CD4-positive, alpha-beta T cell treated with Interleukin-4 for 1 hour (primary cell): ENCODE measurements at regions not wholly inside any gene's neighbourhood (a gene's known extent, or its start where the extent isn't known, plus 50 kb on each side); places are given as distances from the start of the nearest gene placed in this dataset.

Experiments
- DNase-seq, 2 donors: peaks; one replicate each; pipeline ENCODE4 v3.0.0-alpha.2; 2020 to 2022

- DNase-seq, result no peak
These were observed 345.6 kb upstream of the ACTBL2 start for GRCh38 chr5:57828221-57828620.

GRCh38 chr5:57825031-57825686 lies 342.5 kb upstream of the ACTBL2 start:
- DNase-seq, result no peak

GRCh38 chr5:57824623-57825022 lies 342.0 kb upstream of the ACTBL2 start:
- no peak for DNase-seq

DNA sequence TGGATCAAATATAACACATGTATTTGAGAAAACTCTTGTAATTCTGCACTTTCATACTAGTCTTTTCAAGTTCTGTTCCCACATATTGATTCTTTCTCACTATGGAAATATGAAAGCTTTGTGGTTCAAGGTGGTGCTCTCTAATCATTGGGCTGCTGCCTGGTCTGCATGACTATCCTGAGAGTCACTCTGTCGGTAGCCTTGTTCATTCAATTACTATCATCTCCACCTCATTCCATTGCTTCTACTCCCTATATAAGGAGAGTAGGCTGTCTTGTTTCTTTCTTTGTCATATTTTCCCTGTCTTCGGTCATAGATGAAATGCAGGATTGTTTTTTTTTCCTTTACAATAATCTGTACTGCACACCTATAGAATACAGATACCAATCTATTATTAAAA lies 341.4 kb upstream of the ACTBL2 start:
- DNase-seq, result no peak

- no peak for DNase-seq
These were observed 340.0 kb upstream of the ACTBL2 start for GRCh38 chr5:57822651-57823050.

DNA sequence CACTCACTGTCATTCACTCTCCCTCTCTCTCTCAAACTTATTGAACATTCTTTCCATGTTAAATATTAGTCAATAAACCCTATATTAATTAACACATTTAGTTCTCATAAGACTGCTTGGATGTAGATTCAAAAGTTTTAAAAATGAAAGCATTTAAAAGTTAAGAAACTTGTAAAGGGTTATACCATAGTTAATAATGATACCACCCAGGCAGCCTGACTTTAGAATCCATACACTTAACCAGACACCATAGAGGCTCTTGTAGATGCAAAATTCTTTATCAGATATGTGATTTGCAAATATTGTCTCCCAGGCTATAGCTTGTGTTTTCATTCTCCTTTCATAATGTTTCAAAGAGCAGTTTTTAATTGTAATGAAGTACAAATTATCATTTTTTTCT lies 335.8 kb upstream of the ACTBL2 start:
- DNase-seq, result no peak

DNA sequence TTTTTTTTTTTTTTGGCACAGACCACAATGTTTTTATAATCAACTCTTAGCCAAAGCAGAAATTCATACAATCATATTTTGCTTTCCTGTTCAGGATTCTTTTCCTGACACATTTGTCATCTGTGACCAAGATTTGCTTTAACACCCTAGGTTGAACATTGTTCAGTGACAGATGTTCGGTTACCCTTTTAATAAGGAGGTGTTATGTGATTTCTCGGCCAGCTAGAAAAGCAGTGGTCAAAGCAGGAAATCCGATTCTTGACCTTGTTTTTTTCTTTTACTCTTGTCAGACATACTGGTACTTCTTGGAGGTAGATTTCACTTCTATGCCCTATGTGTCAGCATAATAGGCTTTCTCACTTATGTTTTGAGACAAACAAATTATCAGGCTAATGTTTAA lies 335.3 kb upstream of the ACTBL2 start:
- DNase-seq, result no peak

DNA sequence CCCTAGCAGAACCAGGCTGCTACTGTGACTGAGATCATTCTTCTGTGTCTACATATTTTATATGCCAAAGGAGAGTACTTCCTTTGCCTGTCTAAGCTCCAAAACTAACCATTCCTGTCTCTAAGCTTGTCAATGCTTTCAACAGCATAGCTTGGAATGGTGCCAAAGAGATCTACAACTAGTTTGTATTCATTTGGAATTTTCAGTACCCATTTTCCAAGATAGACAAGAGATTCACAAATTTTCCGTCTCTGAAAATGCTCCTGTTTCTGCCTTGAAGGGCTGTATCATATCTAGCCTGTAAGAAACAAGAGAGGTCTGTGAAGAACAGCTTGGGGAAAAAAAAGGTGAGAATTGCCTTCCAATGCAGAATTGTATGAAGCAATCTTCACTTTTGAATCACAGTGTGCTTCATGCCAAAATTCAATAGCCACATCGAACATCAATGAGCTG lies 334.4 kb upstream of the ACTBL2 start:
- DNase-seq, result no peak

DNA sequence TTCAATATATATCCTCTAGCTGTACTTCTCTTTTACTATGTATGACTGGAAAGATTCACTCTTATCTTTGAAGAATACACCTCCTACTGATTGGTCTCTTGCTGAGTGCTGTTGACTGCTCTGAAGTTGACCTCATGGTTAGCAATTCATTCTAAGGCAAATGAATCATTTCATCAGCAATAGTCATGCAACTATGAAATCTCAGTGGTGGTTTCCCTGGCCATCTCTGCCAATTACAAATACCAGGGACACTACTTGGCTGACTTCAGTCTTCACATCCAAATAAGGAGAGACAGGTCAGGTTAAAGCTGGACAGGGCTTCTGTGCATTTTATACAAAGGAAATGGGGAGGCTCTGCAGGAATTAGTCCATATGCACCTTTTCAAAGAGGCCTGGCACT lies 333.5 kb upstream of the ACTBL2 start:
- no peak for DNase-seq

DNA sequence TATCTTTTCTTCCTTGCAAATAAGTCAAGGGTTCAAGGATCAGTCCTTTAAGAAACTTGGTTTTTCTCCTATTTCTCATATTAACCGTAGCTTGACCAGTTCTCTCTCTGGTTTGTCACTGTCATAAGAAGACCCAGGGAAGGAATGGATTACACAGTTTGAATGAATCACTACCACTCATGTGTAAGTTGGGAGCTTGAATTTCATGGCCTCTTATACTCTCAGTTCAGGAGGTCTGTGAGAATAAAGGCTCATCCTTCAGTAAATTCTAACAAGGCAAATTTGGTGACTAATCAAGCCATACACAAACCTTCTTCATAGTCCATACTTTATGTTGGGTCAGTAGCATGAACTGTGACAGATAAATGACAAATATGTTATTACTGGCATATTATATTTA lies 323.1 kb upstream of the ACTBL2 start:
- DNase-seq, result no peak

DNA sequence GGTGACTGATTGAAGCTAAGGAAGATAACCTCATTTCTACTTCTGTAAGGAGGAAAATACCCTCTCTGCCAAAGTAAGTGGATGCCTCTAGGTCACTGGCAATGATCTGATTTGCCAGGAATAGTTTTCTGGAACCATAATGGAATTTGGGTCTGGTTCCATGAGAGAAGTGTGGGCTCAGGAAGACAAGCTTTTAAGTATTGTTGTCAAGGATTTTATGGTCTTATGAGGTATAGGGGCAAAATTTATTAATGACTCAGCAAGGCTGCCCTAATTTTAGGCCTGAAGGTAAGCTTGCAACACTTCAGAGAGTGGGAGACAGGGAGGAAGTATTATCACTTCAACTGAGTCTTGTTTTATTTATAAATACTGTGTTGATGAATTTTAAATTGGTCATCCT lies 322.6 kb upstream of the ACTBL2 start:
- no peak for DNase-seq

DNA sequence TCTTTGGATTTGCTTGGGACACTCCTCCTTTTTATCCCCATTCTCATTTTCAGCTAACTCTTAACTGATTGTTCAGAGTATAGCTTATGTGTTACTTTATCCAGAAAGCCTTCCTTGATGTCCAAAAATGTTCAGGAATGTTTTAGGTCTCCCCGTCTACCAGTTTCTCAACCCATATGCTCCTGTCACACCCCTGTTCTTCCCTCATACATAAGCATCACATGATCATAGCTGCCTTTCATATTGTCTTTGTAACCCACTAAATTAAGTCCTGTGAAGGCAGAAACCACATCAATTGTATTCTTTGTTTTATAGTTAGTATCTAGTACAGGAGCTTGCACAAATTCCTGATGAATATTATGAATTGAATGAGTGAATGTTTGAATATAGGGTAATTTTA lies 321.9 kb upstream of the ACTBL2 start:
- no peak for DNase-seq

DNA sequence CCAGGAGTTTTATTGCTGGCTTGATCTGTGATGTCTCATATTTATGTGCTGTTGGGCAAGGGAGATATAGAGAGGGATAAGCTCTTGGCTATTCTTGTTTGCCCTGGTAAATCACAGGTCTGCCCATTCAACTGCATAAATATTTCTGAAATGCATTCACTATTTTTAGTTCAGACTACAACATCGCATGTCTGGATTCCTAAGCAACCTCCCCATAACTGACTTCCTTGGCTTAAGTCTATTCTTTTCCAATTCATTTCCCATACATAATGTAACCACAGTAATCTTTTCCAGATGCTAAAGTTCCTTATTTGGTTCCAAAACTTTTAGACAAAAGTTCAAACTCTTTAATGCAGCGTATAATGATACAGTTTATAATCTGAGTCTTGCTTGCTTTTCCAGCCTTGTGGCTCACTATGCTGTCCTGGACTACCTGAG lies 321.4 kb upstream of the ACTBL2 start:
- DNase-seq, result no peak

DNA sequence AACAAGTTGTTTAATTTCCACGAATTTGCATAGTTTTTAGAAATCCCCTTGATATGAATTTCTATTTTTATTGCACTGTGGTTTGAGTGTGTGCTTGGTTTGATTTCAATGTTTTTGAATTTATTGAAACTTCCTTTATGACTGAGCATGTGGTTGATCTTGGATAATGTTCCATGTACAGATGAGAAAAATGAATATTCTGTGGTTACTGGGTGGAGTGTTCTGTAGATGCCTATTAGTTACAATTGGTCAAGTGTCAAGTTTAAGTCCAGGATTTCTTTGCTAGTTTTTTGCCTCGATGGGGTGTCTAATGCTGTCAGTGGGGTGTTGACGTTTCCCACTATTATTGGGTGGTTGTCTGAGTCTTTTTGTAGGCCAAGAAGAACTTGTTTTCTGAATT lies 319.5 kb upstream of the ACTBL2 start:
- no peak for DNase-seq

GRCh38 chr5:57795203-57795602 lies 312.6 kb upstream of the ACTBL2 start:
- DNase-seq, result no peak

GRCh38 chr5:57791875-57792274 lies 309.3 kb upstream of the ACTBL2 start:
- DNase-seq, result no peak

DNA sequence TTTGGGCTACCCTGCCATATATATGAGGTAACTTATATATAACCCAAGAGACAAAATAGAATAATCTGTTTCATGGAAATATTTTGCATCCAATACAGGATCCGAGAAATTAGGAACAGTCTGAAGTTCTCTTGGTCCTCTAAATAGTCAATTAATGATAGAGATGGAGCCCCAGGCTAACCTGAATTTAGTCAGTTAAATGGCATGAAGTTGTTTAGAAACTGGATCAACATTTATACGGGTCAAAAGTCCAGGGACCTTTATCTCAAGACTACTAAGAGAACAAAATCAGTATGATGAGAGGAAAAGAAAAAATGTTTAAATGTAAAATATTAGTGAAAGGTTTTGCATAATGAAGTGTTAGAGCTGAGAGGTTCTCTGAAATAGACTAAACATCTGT lies 303.3 kb upstream of the ACTBL2 start:
- no peak for DNase-seq

DNA sequence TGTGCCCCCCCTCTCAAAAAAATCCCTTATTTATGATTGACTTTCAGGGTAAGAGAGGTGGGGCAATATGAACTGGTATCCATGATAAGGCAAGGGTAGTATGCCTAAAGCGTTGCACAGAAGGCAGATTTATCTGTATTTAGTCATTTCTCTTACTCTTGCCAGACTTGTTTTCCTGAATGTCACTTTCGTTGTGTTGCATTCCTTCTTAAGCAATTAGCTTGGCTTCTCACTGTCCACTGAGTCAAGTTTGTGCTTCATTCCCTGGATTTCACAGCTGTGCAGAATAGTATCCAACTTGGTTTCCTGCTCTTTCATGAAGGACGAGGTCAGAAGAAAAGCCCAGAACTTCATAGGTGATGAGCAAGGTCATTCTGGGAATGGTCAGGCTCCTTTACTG lies 301.5 kb upstream of the ACTBL2 start:
- no peak for DNase-seq

- DNase-seq, result no peak
These were observed 301.1 kb upstream of the ACTBL2 start for GRCh38 chr5:57783693-57784092.

- no peak for DNase-seq
These were observed 298.3 kb upstream of the ACTBL2 start for GRCh38 chr5:57780961-57781325.

GRCh38 chr5:57780306-57780960 lies 297.8 kb upstream of the ACTBL2 start:
- no peak for DNase-seq

- peak; percentile 12 to 28 for DNase-seq
These were observed 297.0 kb upstream of the ACTBL2 start for GRCh38 chr5:57779383-57780223.

DNA sequence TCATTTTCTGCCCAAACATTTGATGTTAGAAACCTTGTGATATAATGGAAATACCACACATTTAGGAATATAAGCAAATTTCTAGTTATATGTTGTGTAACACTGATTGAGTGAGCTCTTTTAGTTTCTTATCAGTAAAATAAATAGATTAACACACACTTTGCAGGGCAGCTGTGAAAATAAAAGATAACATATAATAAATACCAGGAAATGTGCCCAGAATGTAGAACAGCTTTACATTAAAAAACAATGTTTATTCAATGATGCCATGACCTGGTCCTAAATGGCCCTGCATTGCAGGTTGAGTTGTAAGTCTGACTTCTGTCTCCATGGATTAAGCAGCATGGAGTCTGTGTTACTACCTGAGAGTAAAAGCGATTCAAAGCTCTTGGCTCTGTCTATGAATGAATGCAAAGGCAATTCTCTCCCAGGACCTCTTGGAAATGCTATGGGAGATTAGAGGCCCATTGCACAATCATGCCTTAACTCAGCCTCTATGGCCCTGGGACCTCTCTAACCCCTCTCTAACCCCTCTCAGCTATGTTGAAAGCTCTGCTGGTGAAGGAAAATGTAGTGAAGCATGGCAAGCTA lies 296.0 kb upstream of the ACTBL2 start:
- no peak for DNase-seq

- DNase-seq, result no peak
These were observed 294.6 kb upstream of the ACTBL2 start for GRCh38 chr5:57777174-57777581.
